A172 (cell line): ENCODE measurements at regions not wholly inside any gene's neighbourhood (a gene's known extent, or its start where the extent isn't known, plus 50 kb on each side); places are given as distances from the start of the nearest gene placed in this dataset.
"Not testable (repeated sequence)": the region's sequence is repeated elsewhere in the genome, so short reads cannot be mapped to it uniquely, and the experiment has no call there.

Source experiments
- DNase-seq: peaks from one replicate; pipeline ENCODE4 v3.0.0-alpha.2; 2015; ENCODE audit warnings: low spot score

GRCh38 chr11:129503646-129504045 is 128.0 kb downstream of the BARX2 start:
- no peak for DNase-seq

GRCh38 chr11:129505266-129505665 is 129.6 kb downstream of the BARX2 start:
- no peak for DNase-seq

GRCh38 chr11:129508163-129508562 is 132.5 kb downstream of the BARX2 start:
- DNase-seq: no peak

- no peak for DNase-seq
These were observed 152.6 kb downstream of the BARX2 start for GRCh38 chr11:129528296-129528695.

GRCh38 chr11:129530154-129530895 is 154.7 kb downstream of the BARX2 start:
- no peak for DNase-seq

GRCh38 chr11:129533395-129533794 is 157.7 kb downstream of the BARX2 start:
- DNase-seq: no peak

GRCh38 chr11:129536338-129536737 is 160.7 kb downstream of the BARX2 start:
- no peak for DNase-seq

GRCh38 chr11:129538323-129538722 is 162.7 kb downstream of the BARX2 start:
- DNase-seq: no peak

- DNase-seq: no peak
These were observed 168.1 kb downstream of the BARX2 start for GRCh38 chr11:129543515-129544290.

GRCh38 chr11:129544691-129545090 is 169.0 kb downstream of the BARX2 start:
- DNase-seq: no peak

GRCh38 chr11:129546266-129546665 is 170.6 kb downstream of the BARX2 start:
- no peak for DNase-seq

GRCh38 chr11:129557421-129557820 is 181.8 kb downstream of the BARX2 start:
- no peak for DNase-seq

- DNase-seq: no peak
These were observed 193.4 kb downstream of the BARX2 start for GRCh38 chr11:129569007-129569406.

GRCh38 chr11:129572667-129573066 is 197.0 kb downstream of the BARX2 start:
- not testable (repeated sequence) for DNase-seq

GRCh38 chr11:129573161-129573560 is 197.5 kb downstream of the BARX2 start:
- DNase-seq: no peak

GRCh38 chr11:129574431-129574830 is 198.8 kb downstream of the BARX2 start:
- DNase-seq: no peak

GRCh38 chr11:129576652-129577051 is 201.0 kb downstream of the BARX2 start:
- DNase-seq: no peak

GRCh38 chr11:129578006-129578405 is 202.4 kb downstream of the BARX2 start:
- no peak for DNase-seq

- DNase-seq: no peak
These were observed 204.6 kb downstream of the BARX2 start for GRCh38 chr11:129580278-129580677.

- no peak for DNase-seq
These were observed 208.7 kb downstream of the BARX2 start for GRCh38 chr11:129584316-129584715.

- DNase-seq: no peak
These were observed 213.7 kb downstream of the BARX2 start for GRCh38 chr11:129589190-129589860.

- no peak for DNase-seq
These were observed 214.5 kb downstream of the BARX2 start for GRCh38 chr11:129590030-129590752.
